Neural progenitor cell (in vitro differentiated cells): ENCODE measurements at regions not wholly inside any gene's neighbourhood (a gene's known extent, or its start where the extent isn't known, plus 50 kb on each side); places are given as distances from the start of the nearest gene placed in this dataset.
"Not testable (repeated sequence)": the region's sequence is repeated elsewhere in the genome, so short reads cannot be mapped to it uniquely, and the experiment has no call there.

Experiments used
- DNase-seq: peaks from one replicate; pipeline ENCODE4 v3.0.0-alpha.2; 2016; ENCODE audit warnings: low spot score
- H2AFZ ChIP-seq: fragments of 200-600 bp; sonication (generic); replicated peaks from 2 replicates; pipeline ENCODE4 v1.6.1; 2016; ENCODE audit warnings: antibody characterized with exemption
- H3F3A ChIP-seq: fragments of 200-600 bp; sonication (generic); 2 replicates; pipeline ENCODE4 v1.6.1; 2016; ENCODE audit warnings: antibody characterized with exemption, low read depth
- H3K27ac ChIP-seq: fragments of 200-600 bp; sonication (generic); 2 replicates; pipeline ENCODE4 v1.5.1; 2016; ENCODE audit warnings: mild to moderate bottlenecking
- H3K27me3 ChIP-seq: fragments of 200-600 bp; sonication (generic); 2 replicates; pipeline ENCODE4 v1.6.1; 2016; ENCODE audit warnings: mild to moderate bottlenecking, moderate library complexity
- H3K36me3 ChIP-seq: fragments of 200-600 bp; sonication (generic); 2 replicates; pipeline ENCODE4 v1.5.1; 2016
- H3K4me1 ChIP-seq: fragments of 200-600 bp; sonication (generic); 2 replicates; pipeline ENCODE4 v1.6.1; 2016; ENCODE audit warnings: mixed run types
- H3K4me2 ChIP-seq: fragments of 200-600 bp; sonication (generic); 2 replicates; pipeline ENCODE4 v1.6.1; 2016
- H3K4me3 ChIP-seq: fragments of 200-600 bp; sonication (generic); 2 replicates; pipeline ENCODE4 v1.5.1; 2016
- H3K79me2 ChIP-seq: fragments of 200-600 bp; sonication (generic); 2 replicates; pipeline ENCODE4 v1.6.1; 2016; ENCODE audit warnings: low read depth
- H3K9ac ChIP-seq: fragments of 200-600 bp; sonication (generic); 2 replicates; pipeline ENCODE4 v1.6.1; 2016
- H3K9me3 ChIP-seq: fragments of 200-600 bp; sonication (generic); 2 replicates; pipeline ENCODE4 v1.5.1; 2016; ENCODE audit warnings: low read depth
- H4K20me1 ChIP-seq: fragments of 200-600 bp; sonication (generic); 2 replicates; pipeline ENCODE4 v1.6.1; 2016; ENCODE audit warnings: low read depth
- H3K27ac Mint-ChIP-seq: 3 replicates; pipeline ENCODE4 v1.8.0; 2021; ENCODE audit warnings: mixed read lengths
- H3K27me3 Mint-ChIP-seq: 2 replicates; pipeline ENCODE4 v1.8.0; 2022; ENCODE audit warnings: low read depth, mild to moderate bottlenecking, inconsistent platforms, moderate library complexity, mixed read lengths; ENCODE audit not compliant: insufficient read depth
- H3K36me3 Mint-ChIP-seq: 3 replicates; pipeline ENCODE4 v1.8.0; 2021; ENCODE audit warnings: mixed read lengths
- H3K4me1 Mint-ChIP-seq: 3 replicates; pipeline ENCODE4 v1.8.0; 2021; ENCODE audit warnings: mixed read lengths
- H3K4me3 Mint-ChIP-seq: 3 replicates; pipeline ENCODE4 v1.8.0; 2021; ENCODE audit warnings: mild to moderate bottlenecking, moderate library complexity, mixed read lengths
- H3K9me3 Mint-ChIP-seq: 3 replicates; pipeline ENCODE4 v1.8.0; 2020; ENCODE audit warnings: mixed read lengths
- CTCF ChIP-seq: fragments of 200-600 bp; sonication (generic); IDR thresholded peaks from 2 replicates; pipeline ENCODE4 v1.5.1; 2017; ENCODE audit warnings: antibody characterized with exemption, mild to moderate bottlenecking
- EZH2 ChIP-seq: fragments of 200-600 bp; sonication (generic); IDR thresholded peaks from 2 replicates; pipeline ENCODE4 v1.6.1; 2017; ENCODE audit warnings: antibody characterized with exemption, mild to moderate bottlenecking, moderate library complexity
- EZH2phosphoT487 ChIP-seq: fragments of 200-600 bp; sonication (generic); IDR thresholded peaks from 2 replicates; pipeline ENCODE4 v1.6.1; 2017; ENCODE audit warnings: antibody characterized with exemption

DNA sequence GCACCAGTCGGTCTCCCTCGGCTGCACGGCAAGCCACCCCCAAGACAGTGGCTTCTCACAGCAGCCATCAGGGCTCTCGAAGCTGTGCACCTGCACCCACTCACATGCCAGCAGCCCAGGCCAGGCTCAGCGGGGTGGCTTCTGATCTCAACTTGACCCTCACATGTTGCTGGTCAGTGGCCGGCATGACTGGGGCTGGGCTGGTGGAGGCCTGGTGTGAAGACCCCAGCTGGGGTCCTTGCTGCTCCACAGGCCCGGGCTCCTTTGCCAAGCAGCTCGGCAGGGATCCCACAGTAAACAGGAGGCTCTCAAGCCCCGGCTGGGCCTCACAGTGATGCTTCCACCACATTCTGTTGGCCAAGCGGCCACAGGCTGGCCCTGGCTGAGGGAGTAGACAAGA, 128.2 kb downstream of the BRD1 start:
- Histone ChIP-seq H3K36me3 (no peaks in the 10 kb centered on the region), H3K27me3 (no peaks in the 10 kb centered on the region), H4K20me1 (no peaks in the 10 kb centered on the region), H3K9ac (no peak overlapping the region), H3K27ac (no peak overlapping the region), H3K4me1 (no peaks in the 10 kb centered on the region), H3K4me3 (no peak overlapping the region), H3K4me2 (no peak overlapping the region), H3K79me2 (no peaks in the 10 kb centered on the region), H3K9me3 (no peaks in the 10 kb centered on the region), H3F3A (no peaks in the 10 kb centered on the region), H2AFZ (no peak overlapping the region)
- Mint-ChIP-seq H3K9me3 (peaks cover 24% of the 10 kb centered on the region), H3K4me1 (no peaks in the 10 kb centered on the region), H3K27me3 (peaks cover 9% of the 10 kb centered on the region), H3K4me3 (no peak overlapping the region), H3K36me3 (no peaks in the 10 kb centered on the region), H3K27ac (no peak overlapping the region)
- DNase-seq: no peak
- TF ChIP-seq CTCF (no peak), EZH2 (no peak), EZH2phosphoT487 (no peak)

GRCh38 chr22:49698616-49699015, 129.1 kb downstream of the BRD1 start:
- not testable (repeated sequence) for H3K4me3 ChIP-seq, H2AFZ ChIP-seq, H3K9ac ChIP-seq, H3F3A ChIP-seq, H3K4me3 Mint-ChIP-seq, H3K9me3 ChIP-seq, DNase-seq, H3K27ac Mint-ChIP-seq, H3K4me2 ChIP-seq, H3K27ac ChIP-seq, H3K27me3 Mint-ChIP-seq, H4K20me1 ChIP-seq, H3K36me3 Mint-ChIP-seq, H3K79me2 ChIP-seq, H3K4me1 Mint-ChIP-seq, H3K36me3 ChIP-seq, H3K27me3 ChIP-seq, H3K4me1 ChIP-seq
- H3K9me3 Mint-ChIP-seq: peaks cover 24% of the 10 kb centered on the region

GRCh38 chr22:49697047-49697446, 130.6 kb downstream of the BRD1 start:
- peaks cover 22% of the 10 kb centered on the region for H3K9me3 Mint-ChIP-seq
- H3K36me3 ChIP-seq: no peaks in the 10 kb centered on the region
- H3K27ac ChIP-seq: no peak overlapping the region
- H3F3A ChIP-seq: no peaks in the 10 kb centered on the region
- no peaks in the 10 kb centered on the region for H3K4me1 Mint-ChIP-seq
- no peak overlapping the region for H3K27ac Mint-ChIP-seq
- H3K4me1 ChIP-seq: no peaks in the 10 kb centered on the region
- H3K27me3 ChIP-seq: no peaks in the 10 kb centered on the region
- H3K36me3 Mint-ChIP-seq: no peaks in the 10 kb centered on the region
- no peak overlapping the region for H3K9ac ChIP-seq
- H3K79me2 ChIP-seq: no peaks in the 10 kb centered on the region
- no peak overlapping the region for H3K4me3 Mint-ChIP-seq
- DNase-seq: no peak
- H2AFZ ChIP-seq: no peak overlapping the region
- no peaks in the 10 kb centered on the region for H4K20me1 ChIP-seq
- peaks cover 10% of the 10 kb centered on the region for H3K27me3 Mint-ChIP-seq
- no peaks in the 10 kb centered on the region for H3K9me3 ChIP-seq
- H3K4me3 ChIP-seq: no peak overlapping the region
- no peak for TF ChIP-seq CTCF
- TF ChIP-seq EZH2: no peak
- no peak for TF ChIP-seq EZH2phosphoT487
- H3K4me2 ChIP-seq: no peak overlapping the region

- H2AFZ ChIP-seq: no peak overlapping the region
- no peak for DNase-seq
Observed at GRCh38 chr22:49694462-49695260, 133.0 kb downstream of the BRD1 start.

More at GRCh38 chr22:49694462-49695260, 133.0 kb downstream of the BRD1 start:
- Mint-ChIP-seq H3K27ac (no peak overlapping the region), H3K36me3 (no peaks in the 10 kb centered on the region), H3K9me3 (peaks cover 25% of the 10 kb centered on the region), H3K4me1 (no peaks in the 10 kb centered on the region), H3K27me3 (peaks cover 10% of the 10 kb centered on the region), H3K4me3 (no peak overlapping the region)
- Histone ChIP-seq H3K4me3 (no peak overlapping the region), H3K79me2 (no peaks in the 10 kb centered on the region), H3K36me3 (no peaks in the 10 kb centered on the region), H3F3A (no peaks in the 10 kb centered on the region), H4K20me1 (no peaks in the 10 kb centered on the region), H3K4me2 (no peak overlapping the region), H3K9ac (no peak overlapping the region), H3K27ac (no peak overlapping the region), H3K9me3 (no peaks in the 10 kb centered on the region), H3K27me3 (no peaks in the 10 kb centered on the region), H3K4me1 (no peaks in the 10 kb centered on the region)
- no peak for TF ChIP-seq EZH2phosphoT487
- no peak for TF ChIP-seq CTCF
- no peak for TF ChIP-seq EZH2
